Islet of Langerhans (tissue), 1 donor: ENCODE measurements at regions not wholly inside any gene's neighbourhood (a gene's known extent, or its start where the extent isn't known, plus 50 kb on each side); places are given as distances from the start of the nearest gene placed in this dataset.

Source experiments
- FAIRE-seq: peaks from one replicate; lab custom pipeline; 2011; peaks lifted over from hg19 to GRCh38; lab: Jason Lieb, UNC

GRCh38 chr20:22431419-22431818 is 153.0 kb downstream of the FOXA2 start:
- FAIRE-seq, result no peak

- FAIRE-seq, result no peak
Measured at GRCh38 chr20:22430746-22431168, 153.6 kb downstream of the FOXA2 start.

GRCh38 chr20:22430154-22430745 is 154.1 kb downstream of the FOXA2 start:
- no peak for FAIRE-seq

GRCh38 chr20:22429175-22430153 is 154.9 kb downstream of the FOXA2 start:
- no peak for FAIRE-seq

- no peak for FAIRE-seq
Measured at GRCh38 chr20:22428051-22428450, 156.3 kb downstream of the FOXA2 start.

- FAIRE-seq, result no peak
Measured at GRCh38 chr20:22426772-22427171, 157.6 kb downstream of the FOXA2 start.

- no peak for FAIRE-seq
Measured at GRCh38 chr20:22425344-22426295, 158.8 kb downstream of the FOXA2 start.

GRCh38 chr20:22423190-22423832 is 161.1 kb downstream of the FOXA2 start:
- no peak for FAIRE-seq

- FAIRE-seq, result no peak
Measured at GRCh38 chr20:22420116-22420598, 164.2 kb downstream of the FOXA2 start.

GRCh38 chr20:22418738-22419137 is 165.6 kb downstream of the FOXA2 start:
- FAIRE-seq, result peak; percentile 56

GRCh38 chr20:22414305-22414742 is 170.0 kb downstream of the FOXA2 start:
- FAIRE-seq, result peak; percentile 99

GRCh38 chr20:22412977-22413868 is 171.1 kb downstream of the FOXA2 start:
- FAIRE-seq, result no peak

- FAIRE-seq, result peak; percentile 45
Measured at GRCh38 chr20:22411627-22412450, 172.5 kb downstream of the FOXA2 start.

GRCh38 chr20:22411286-22411626 is 173.1 kb downstream of the FOXA2 start:
- FAIRE-seq, result no peak

GRCh38 chr20:22410556-22411130 is 173.7 kb downstream of the FOXA2 start:
- FAIRE-seq, result no peak

GRCh38 chr20:22408521-22409402 is 175.6 kb downstream of the FOXA2 start:
- FAIRE-seq, result no peak

GRCh38 chr20:22407237-22408193 is 176.9 kb downstream of the FOXA2 start:
- no peak for FAIRE-seq
